GM18508 (cell line): ENCODE measurements at regions not wholly inside any gene's neighbourhood (a gene's known extent, or its start where the extent isn't known, plus 50 kb on each side); places are given as distances from the start of the nearest gene placed in this dataset.

ENCODE experiments used
- ATAC-seq: cut with Tn5 transposase; IDR thresholded peaks from one replicate; pipeline ENCODE4 v1.9.1; 2021; ENCODE audit warnings: moderate number of reproducible peaks; ENCODE audit not compliant: insufficient read depth, unreplicated experiment

DNA sequence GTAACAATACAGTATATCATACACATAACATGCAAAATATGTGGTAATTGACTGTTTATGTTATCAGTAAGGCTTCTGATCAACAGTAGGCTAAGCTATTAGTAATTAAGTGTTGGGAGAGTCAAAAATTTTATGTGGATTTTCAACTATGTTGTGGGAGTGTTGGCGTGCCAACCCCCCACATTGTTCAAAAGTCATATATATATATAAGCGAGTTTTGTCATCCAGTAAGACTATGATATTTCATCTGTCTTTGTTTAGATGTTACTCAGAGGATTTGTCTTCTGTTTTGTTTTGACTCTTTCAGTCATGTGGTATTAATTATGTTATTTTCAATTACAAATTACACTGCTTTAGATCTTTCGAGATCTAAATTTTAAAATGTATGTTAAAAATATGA lies 51.0 kb upstream of the RAP2B start:
- no peak for ATAC-seq
